ENCODE measurements at regions not wholly inside any gene's neighbourhood (a gene's known extent, or its start where the extent isn't known, plus 50 kb on each side); places are given as distances from the start of the nearest gene placed in this dataset.

DNA sequence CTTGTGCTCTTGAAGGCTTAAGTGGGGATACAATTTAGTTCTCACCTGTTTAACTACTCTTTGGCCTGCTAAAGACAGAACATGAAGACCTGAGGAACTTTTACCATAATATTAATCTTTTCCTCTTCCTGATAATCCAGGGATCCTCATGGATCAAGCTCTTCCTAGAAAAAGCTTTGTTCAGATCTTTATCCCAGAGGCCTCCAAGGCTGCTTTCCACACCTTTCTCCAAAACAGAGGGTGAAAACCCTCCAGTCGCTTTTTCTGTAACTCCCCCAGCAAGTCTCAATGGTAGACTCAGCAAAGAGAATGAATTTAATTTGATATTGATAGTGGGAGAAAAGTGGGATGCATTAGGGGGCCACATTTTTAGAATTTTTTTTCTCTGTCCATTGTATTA, 203.6 kb downstream of the CGGBP1 start (continued):
- no peak for TF ChIP-seq RELA (CRISPR knock-in tag; IDR thresholded peaks at IDR 0.05; ENCODE audit: borderline replicate concordance)
- TF ChIP-seq ZSCAN18 (CRISPR knock-in tag; IDR thresholded peaks at IDR 0.05): no peak

GRCh38 chr3:87848003-87848402, 210.8 kb downstream of the CGGBP1 start:
- H3K27me3 Mint-ChIP-seq (ENCODE audit: low read depth): no peaks in the 10 kb centered on the region
- H3K4me1 Mint-ChIP-seq: no peaks in the 10 kb centered on the region
- H3K9me3 Mint-ChIP-seq: peaks cover 8% of the 10 kb centered on the region
- no peak overlapping the region for H3K4me3 Mint-ChIP-seq
- ChIA-PET CTCF (no interaction called here), POLR2A (no interaction called here)
- peaks cover 3% of the 10 kb centered on the region; the same call in 1 of the 2 replicates for H3K36me3 Mint-ChIP-seq
- no peak for TF ChIP-seq CREB1 (CRISPR knock-in tag; IDR thresholded peaks at IDR 0.05)
- TF ChIP-seq NR3C1 (CRISPR knock-in tag; conservative IDR thresholded peaks at IDR 0.05; ENCODE audit: low read depth): no peak
- no peak for TF ChIP-seq NR1H2 (CRISPR knock-in tag; IDR thresholded peaks at IDR 0.05)
- TF ChIP-seq, protein P1, sequence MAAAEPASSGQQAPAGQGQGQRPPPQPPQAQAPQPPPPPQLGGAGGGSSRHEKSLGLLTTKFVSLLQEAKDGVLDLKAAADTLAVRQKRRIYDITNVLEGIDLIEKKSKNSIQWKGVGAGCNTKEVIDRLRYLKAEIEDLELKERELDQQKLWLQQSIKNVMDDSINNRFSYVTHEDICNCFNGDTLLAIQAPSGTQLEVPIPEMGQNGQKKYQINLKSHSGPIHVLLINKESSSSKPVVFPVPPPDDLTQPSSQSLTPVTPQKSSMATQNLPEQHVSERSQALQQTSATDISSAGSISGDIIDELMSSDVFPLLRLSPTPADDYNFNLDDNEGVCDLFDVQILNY (CRISPR knock-in tag; IDR thresholded peaks at IDR 0.05): no peak
- no peak for TF ChIP-seq ZNF317 (CRISPR knock-in tag; IDR thresholded peaks at IDR 0.05; ENCODE audit: borderline replicate concordance, low read depth)
- no peak for TF ChIP-seq KAT7 (CRISPR knock-in tag; IDR thresholded peaks at IDR 0.05; ENCODE audit: borderline replicate concordance)
- TF ChIP-seq USF2 (CRISPR knock-in tag; IDR thresholded peaks at IDR 0.05): no peak
- no peak for TF ChIP-seq CTCF (IDR thresholded peaks at IDR 0.05)
- no peak for TF ChIP-seq HMGXB4 (CRISPR knock-in tag; IDR thresholded peaks at IDR 0.05)
- TF ChIP-seq GTF2I (CRISPR knock-in tag; conservative IDR thresholded peaks at IDR 0.05): no peak
- no peak for TF ChIP-seq ZBTB21 (CRISPR knock-in tag; IDR thresholded peaks at IDR 0.05; ENCODE audit: borderline replicate concordance)
- TF ChIP-seq GABPB1 (CRISPR knock-in tag; IDR thresholded peaks at IDR 0.05): no peak
- TF ChIP-seq ZNF396 (CRISPR knock-in tag; IDR thresholded peaks at IDR 0.05; ENCODE audit: borderline replicate concordance): no peak
- no peak for TF ChIP-seq GRHL2 (CRISPR knock-in tag; IDR thresholded peaks at IDR 0.05; ENCODE audit: insufficient replicate concordance, severe bottlenecking)
- no peak for TF ChIP-seq ATF1 (CRISPR knock-in tag; IDR thresholded peaks at IDR 0.05)
- DNase-seq (ENCODE audit: low spot score): no peak
- no peak overlapping the region for H3K27ac Mint-ChIP-seq
- ATAC-seq: no peak

- POLR2A ChIA-PET: no interaction called here
- peaks cover 18% of the 10 kb centered on the region for H3K9me3 Mint-ChIP-seq
- H3K36me3 Mint-ChIP-seq: peaks cover 9% of the 10 kb centered on the region
- CTCF ChIA-PET: no interaction called here
- no peak overlapping the region for H3K4me3 Mint-ChIP-seq
- H3K4me1 Mint-ChIP-seq: no peaks in the 10 kb centered on the region
- no peak overlapping the region for H3K27ac Mint-ChIP-seq
- no peaks in the 10 kb centered on the region for H3K27me3 Mint-ChIP-seq (ENCODE audit: low read depth)
- no peak for DNase-seq (ENCODE audit: low spot score)
- no peak for ATAC-seq
- TF ChIP-seq HMGA2 (CRISPR knock-in tag; IDR thresholded peaks at IDR 0.05): no peak
- no peak for TF ChIP-seq NFYB (CRISPR knock-in tag; conservative IDR thresholded peaks at IDR 0.05; ENCODE audit: low read depth)
- no peak for TF ChIP-seq ZBTB43 (CRISPR knock-in tag; IDR thresholded peaks at IDR 0.05)
- TF ChIP-seq ZNF219 (CRISPR knock-in tag; IDR thresholded peaks at IDR 0.05; ENCODE audit: borderline replicate concordance): no peak
- TF ChIP-seq ZNF423 (CRISPR knock-in tag; IDR thresholded peaks at IDR 0.05): no peak
- TF ChIP-seq ZNF232 (CRISPR knock-in tag; IDR thresholded peaks at IDR 0.05): no peak
- TF ChIP-seq MXD4 (CRISPR knock-in tag; IDR thresholded peaks at IDR 0.05; ENCODE audit: borderline replicate concordance): no peak
- TF ChIP-seq SMAD3 (CRISPR knock-in tag; IDR thresholded peaks at IDR 0.05; ENCODE audit: borderline replicate concordance): no peak
- TF ChIP-seq TEAD1 (CRISPR knock-in tag; IDR thresholded peaks at IDR 0.05): no peak
Measured at GRCh38 chr3:87837076-87837475, 221.7 kb downstream of the CGGBP1 start.
